Loucy (cell line): ENCODE measurements at regions not wholly inside any gene's neighbourhood (a gene's known extent, or its start where the extent isn't known, plus 50 kb on each side); places are given as distances from the start of the nearest gene placed in this dataset.

Experiments used
- H2AFZ ChIP-seq: fragments of 200-600 bp; sonication (generic); 2 replicates; pipeline ENCODE4 v1.6.0; 2016; ENCODE audit warnings: antibody characterized with exemption, mild to moderate bottlenecking, low read length, moderate library complexity
- H3F3A ChIP-seq: fragments of 200-600 bp; 2 replicates; pipeline ENCODE4 v1.6.0; 2016; ENCODE audit warnings: antibody characterized with exemption, low read depth, mild to moderate bottlenecking
- H3K27me3 ChIP-seq: fragments of 200-600 bp; sonication (generic); 2 replicates; pipeline ENCODE4 v1.6.1; 2014; ENCODE audit warnings: low read length, mild to moderate bottlenecking; ENCODE audit not compliant: insufficient read depth, poor library complexity, severe bottlenecking
- H3K36me3 ChIP-seq: fragments of 200-600 bp; sonication (generic); 2 replicates; pipeline ENCODE4 v1.6.1; 2016; ENCODE audit warnings: low read length; ENCODE audit not compliant: insufficient read depth
- H3K4me1 ChIP-seq: fragments of 200-600 bp; sonication (generic); 2 replicates; pipeline ENCODE4 v1.5.1; 2014; ENCODE audit warnings: low read length, mild to moderate bottlenecking; ENCODE audit not compliant: insufficient read depth, poor library complexity, severe bottlenecking
- H3K4me2 ChIP-seq: fragments of 200-600 bp; sonication (generic); 2 replicates; pipeline ENCODE4 v1.6.0; 2014; ENCODE audit warnings: antibody characterized with exemption, low read length, low read depth, mild to moderate bottlenecking; ENCODE audit not compliant: poor library complexity, severe bottlenecking
- H3K4me3 ChIP-seq: fragments of 200-600 bp; sonication (generic); 2 replicates; pipeline ENCODE4 v1.5.1; 2014; ENCODE audit warnings: low read length, mild to moderate bottlenecking, mixed read lengths; ENCODE audit not compliant: poor library complexity, severe bottlenecking
- H3K79me2 ChIP-seq: fragments of 200-600 bp; sonication (generic); 2 replicates; pipeline ENCODE4 v1.6.1; 2014; ENCODE audit warnings: low read length; ENCODE audit not compliant: insufficient read depth
- H3K9ac ChIP-seq: fragments of 200-600 bp; sonication (generic); 2 replicates; pipeline ENCODE4 v1.6.0; 2014; ENCODE audit warnings: mild to moderate bottlenecking, low read depth, low read length, moderate library complexity; ENCODE audit not compliant: poor library complexity, severe bottlenecking
- H3K9me2 ChIP-seq: fragments of 200-600 bp; sonication (generic); replicated peaks from 2 replicates; pipeline ENCODE4 v1.6.1; 2016; ENCODE audit warnings: low read depth, low read length, mixed read lengths
- H3K9me3 ChIP-seq: fragments of 200-600 bp; sonication (generic); 2 replicates; pipeline ENCODE4 v1.6.1; 2014; ENCODE audit warnings: mild to moderate bottlenecking, antibody characterized with exemption, low read length, low read depth; ENCODE audit not compliant: insufficient read depth
- H4K20me1 ChIP-seq: fragments of 200-600 bp; sonication (generic); 2 replicates; pipeline ENCODE4 v1.6.0; 2014; ENCODE audit warnings: antibody characterized with exemption, low read length, mild to moderate bottlenecking; ENCODE audit not compliant: insufficient read depth, poor library complexity, severe bottlenecking
- EZH2phosphoT487 ChIP-seq: fragments of 200-600 bp; IDR thresholded peaks from 2 replicates; pipeline ENCODE4 v1.6.1; 2018; ENCODE audit warnings: antibody characterized with exemption, mild to moderate bottlenecking, moderate library complexity, borderline replicate concordance
- TF ChIP-seq, protein P1 (sequence below): fragments of 200-600 bp; sonication (generic); conservative IDR thresholded peaks from 2 replicates; pipeline ENCODE4 v1.5.1; 2014; ENCODE audit warnings: mild to moderate bottlenecking, antibody characterized with exemption, low read length

GRCh38 chr4:156459584-156459983 lies 505.9 kb upstream of the CTSO start:
- Histone ChIP-seq H3K27me3 (no peaks in the 10 kb centered on the region), H4K20me1 (no peaks in the 10 kb centered on the region), H3K4me1 (no peaks in the 10 kb centered on the region), H3K79me2 (no peaks in the 10 kb centered on the region), H2AFZ (no peak overlapping the region), H3F3A (no peaks in the 10 kb centered on the region), H3K4me2 (no peak overlapping the region), H3K4me3 (no peak overlapping the region), H3K9me2 (no peaks in the 10 kb centered on the region), H3K9ac (no peak overlapping the region), H3K36me3 (no peaks in the 10 kb centered on the region), H3K9me3 (no peaks in the 10 kb centered on the region)
- TF ChIP-seq, protein P1, sequence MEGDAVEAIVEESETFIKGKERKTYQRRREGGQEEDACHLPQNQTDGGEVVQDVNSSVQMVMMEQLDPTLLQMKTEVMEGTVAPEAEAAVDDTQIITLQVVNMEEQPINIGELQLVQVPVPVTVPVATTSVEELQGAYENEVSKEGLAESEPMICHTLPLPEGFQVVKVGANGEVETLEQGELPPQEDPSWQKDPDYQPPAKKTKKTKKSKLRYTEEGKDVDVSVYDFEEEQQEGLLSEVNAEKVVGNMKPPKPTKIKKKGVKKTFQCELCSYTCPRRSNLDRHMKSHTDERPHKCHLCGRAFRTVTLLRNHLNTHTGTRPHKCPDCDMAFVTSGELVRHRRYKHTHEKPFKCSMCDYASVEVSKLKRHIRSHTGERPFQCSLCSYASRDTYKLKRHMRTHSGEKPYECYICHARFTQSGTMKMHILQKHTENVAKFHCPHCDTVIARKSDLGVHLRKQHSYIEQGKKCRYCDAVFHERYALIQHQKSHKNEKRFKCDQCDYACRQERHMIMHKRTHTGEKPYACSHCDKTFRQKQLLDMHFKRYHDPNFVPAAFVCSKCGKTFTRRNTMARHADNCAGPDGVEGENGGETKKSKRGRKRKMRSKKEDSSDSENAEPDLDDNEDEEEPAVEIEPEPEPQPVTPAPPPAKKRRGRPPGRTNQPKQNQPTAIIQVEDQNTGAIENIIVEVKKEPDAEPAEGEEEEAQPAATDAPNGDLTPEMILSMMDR, result no peak
- no peak for TF ChIP-seq EZH2phosphoT487

DNA sequence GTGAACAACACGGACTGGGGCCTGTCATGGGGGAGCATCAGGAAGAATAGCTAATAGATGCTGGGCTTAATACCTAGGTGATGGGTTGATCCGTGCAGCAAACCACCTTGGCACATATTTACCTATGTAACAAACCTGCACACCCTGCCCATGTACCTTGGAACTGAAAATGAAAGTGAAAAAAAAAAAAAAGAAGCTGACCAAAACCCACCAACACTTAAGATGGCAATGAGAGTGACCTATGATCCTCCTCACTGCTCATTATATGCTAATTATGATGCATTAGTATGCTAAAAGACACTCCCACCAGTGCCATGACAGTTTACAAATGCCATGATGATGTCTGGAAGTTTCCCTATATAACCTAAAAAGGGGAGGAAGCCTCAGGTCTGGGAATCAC lies 503.2 kb upstream of the CTSO start:
- no peaks in the 10 kb centered on the region for H3K9me2 ChIP-seq
- no peak overlapping the region for H2AFZ ChIP-seq
- no peak overlapping the region for H3K9ac ChIP-seq
- no peaks in the 10 kb centered on the region for H3K9me3 ChIP-seq
- no peak for TF ChIP-seq EZH2phosphoT487
- H3K4me2 ChIP-seq, result no peak overlapping the region
- H3K4me3 ChIP-seq, result no peak overlapping the region
- no peaks in the 10 kb centered on the region for H3K4me1 ChIP-seq
- H3K27me3 ChIP-seq, result no peaks in the 10 kb centered on the region
- no peaks in the 10 kb centered on the region for H3K36me3 ChIP-seq
- no peaks in the 10 kb centered on the region for H3F3A ChIP-seq
- no peaks in the 10 kb centered on the region for H4K20me1 ChIP-seq
- H3K79me2 ChIP-seq, result no peaks in the 10 kb centered on the region

DNA sequence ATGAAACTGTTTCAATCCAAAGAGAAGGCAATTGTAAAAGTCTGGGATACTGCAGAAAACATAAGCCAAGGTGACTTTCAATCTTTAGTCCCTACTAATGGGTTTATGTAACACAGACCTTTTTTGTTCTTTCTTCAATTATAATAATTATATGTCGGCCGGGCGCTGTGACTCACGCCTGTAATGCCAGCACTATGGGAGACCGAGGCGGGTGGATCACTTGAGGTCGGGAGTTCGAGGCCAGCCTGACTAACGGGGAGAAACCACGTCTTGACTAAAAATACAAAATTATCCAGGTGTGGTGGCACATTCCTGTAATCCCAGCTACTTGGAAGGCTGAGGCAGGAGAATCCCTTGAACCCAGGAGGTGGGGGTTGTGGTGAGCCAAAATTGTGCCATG lies 489.8 kb upstream of the CTSO start:
- no peak overlapping the region for H3K4me3 ChIP-seq
- no peaks in the 10 kb centered on the region for H3K27me3 ChIP-seq
- no peaks in the 10 kb centered on the region; the same call in 1 of the 2 replicates for H3K9me2 ChIP-seq
- H3K4me2 ChIP-seq, result no peak overlapping the region
- no peaks in the 10 kb centered on the region for H3K4me1 ChIP-seq
- H3K9ac ChIP-seq, result no peak overlapping the region
- no peak overlapping the region for H2AFZ ChIP-seq
- H3K79me2 ChIP-seq, result no peaks in the 10 kb centered on the region
- H3F3A ChIP-seq, result no peaks in the 10 kb centered on the region
- no peaks in the 10 kb centered on the region for H3K36me3 ChIP-seq
- TF ChIP-seq, protein P1, result no peak
- no peak for TF ChIP-seq EZH2phosphoT487
- no peaks in the 10 kb centered on the region for H3K9me3 ChIP-seq
- H4K20me1 ChIP-seq, result no peaks in the 10 kb centered on the region

- Histone ChIP-seq H3K9me3 (no peaks in the 10 kb centered on the region), H4K20me1 (no peaks in the 10 kb centered on the region), H3K36me3 (no peaks in the 10 kb centered on the region), H2AFZ (no peak overlapping the region), H3K27me3 (no peaks in the 10 kb centered on the region), H3F3A (no peaks in the 10 kb centered on the region), H3K4me3 (no peak overlapping the region), H3K4me1 (no peaks in the 10 kb centered on the region), H3K79me2 (no peaks in the 10 kb centered on the region), H3K9me2 (no peaks in the 10 kb centered on the region; the same call in 1 of the 2 replicates), H3K4me2 (no peak overlapping the region), H3K9ac (no peak overlapping the region)
- TF ChIP-seq, protein P1, result no peak
- TF ChIP-seq EZH2phosphoT487, result no peak
These were observed 489.2 kb upstream of the CTSO start for GRCh38 chr4:156442912-156443311.
